Ishikawa (cell line): ENCODE measurements at regions not wholly inside any gene's neighbourhood (a gene's known extent, or its start where the extent isn't known, plus 50 kb on each side); places are given as distances from the start of the nearest gene placed in this dataset.

Experiments
- CEBPB ChIP-seq: IDR thresholded peaks from 2 replicates; pipeline ENCODE4 v1.6.1; 2012
- CREB1 ChIP-seq: IDR thresholded peaks from 2 replicates; pipeline ENCODE4 v1.6.1; 2012; ENCODE audit warnings: low read depth
- EGR1 ChIP-seq: IDR thresholded peaks from 2 replicates; pipeline ENCODE4 v1.6.1; 2012
- EP300 ChIP-seq: IDR thresholded peaks from 2 replicates; pipeline ENCODE4 v1.6.1; 2012; ENCODE audit warnings: borderline replicate concordance
- FOXM1 ChIP-seq: IDR thresholded peaks from 2 replicates; pipeline ENCODE4 v1.6.1; 2012; ENCODE audit warnings: low read depth, borderline replicate concordance
- NFIC ChIP-seq: IDR thresholded peaks from 2 replicates; pipeline ENCODE4 v1.6.1; 2012
- RAD21 ChIP-seq: IDR thresholded peaks from 2 replicates; pipeline ENCODE4 v1.6.1; 2012; ENCODE audit warnings: low read depth
- TAF1 ChIP-seq: IDR thresholded peaks from 2 replicates; pipeline ENCODE4 v1.6.1; 2012; ENCODE audit warnings: low read depth, mild to moderate bottlenecking
- TCF12 ChIP-seq: IDR thresholded peaks from 2 replicates; pipeline ENCODE4 v1.6.1; 2012; ENCODE audit warnings: low read depth
- TEAD4 ChIP-seq: IDR thresholded peaks from 2 replicates; pipeline ENCODE4 v1.6.1; 2012
- YY1 ChIP-seq: IDR thresholded peaks from 2 replicates; pipeline ENCODE4 v1.6.1; 2012; ENCODE audit warnings: low read depth
- ZBTB7A ChIP-seq: IDR thresholded peaks from 2 replicates; pipeline ENCODE4 v1.6.1; 2012; ENCODE audit warnings: low read depth
- TF ChIP-seq, protein P1 (sequence below): IDR thresholded peaks from 2 replicates; pipeline ENCODE4 v1.6.1; 2012
- TF ChIP-seq, protein P2 (sequence below): IDR thresholded peaks from 2 replicates; pipeline ENCODE4 v1.6.1; 2012
- TF ChIP-seq, protein P3 (sequence below): IDR thresholded peaks from 2 replicates; pipeline ENCODE4 v1.6.1; 2012; ENCODE audit warnings: low read depth, mild to moderate bottlenecking

DNA sequence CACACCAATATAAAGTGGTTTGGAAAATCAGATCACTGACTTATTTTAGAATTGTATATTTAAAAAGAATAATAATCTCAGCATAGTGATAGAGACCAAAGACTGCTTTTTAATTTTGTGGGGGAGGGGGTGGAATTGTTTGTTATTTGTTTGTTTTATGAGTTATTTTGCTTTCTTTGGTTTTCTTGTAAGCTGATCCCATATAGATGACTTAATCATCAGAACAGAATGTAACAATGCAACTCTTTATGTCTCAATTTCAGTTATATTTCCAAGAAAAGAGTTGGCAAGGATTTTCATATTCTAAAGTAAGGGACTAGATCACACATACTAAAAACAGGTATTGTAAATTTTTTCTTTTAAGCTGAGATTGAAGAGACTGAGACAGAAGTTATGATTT, 984.9 kb downstream of the TLE4 start:
- TF ChIP-seq, protein P1, sequence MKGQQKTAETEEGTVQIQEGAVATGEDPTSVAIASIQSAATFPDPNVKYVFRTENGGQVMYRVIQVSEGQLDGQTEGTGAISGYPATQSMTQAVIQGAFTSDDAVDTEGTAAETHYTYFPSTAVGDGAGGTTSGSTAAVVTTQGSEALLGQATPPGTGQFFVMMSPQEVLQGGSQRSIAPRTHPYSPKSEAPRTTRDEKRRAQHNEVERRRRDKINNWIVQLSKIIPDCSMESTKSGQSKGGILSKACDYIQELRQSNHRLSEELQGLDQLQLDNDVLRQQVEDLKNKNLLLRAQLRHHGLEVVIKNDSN: no peak
- TF ChIP-seq RAD21: no peak
- no peak for TF ChIP-seq CREB1
- TF ChIP-seq TEAD4: no peak
- TF ChIP-seq EP300: no peak
- no peak for TF ChIP-seq YY1
- no peak for TF ChIP-seq ZBTB7A
- no peak for TF ChIP-seq TCF12
- no peak for TF ChIP-seq TAF1
- TF ChIP-seq, protein P2, sequence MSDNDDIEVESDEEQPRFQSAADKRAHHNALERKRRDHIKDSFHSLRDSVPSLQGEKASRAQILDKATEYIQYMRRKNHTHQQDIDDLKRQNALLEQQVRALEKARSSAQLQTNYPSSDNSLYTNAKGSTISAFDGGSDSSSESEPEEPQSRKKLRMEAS: no peak
- TF ChIP-seq, protein P3, sequence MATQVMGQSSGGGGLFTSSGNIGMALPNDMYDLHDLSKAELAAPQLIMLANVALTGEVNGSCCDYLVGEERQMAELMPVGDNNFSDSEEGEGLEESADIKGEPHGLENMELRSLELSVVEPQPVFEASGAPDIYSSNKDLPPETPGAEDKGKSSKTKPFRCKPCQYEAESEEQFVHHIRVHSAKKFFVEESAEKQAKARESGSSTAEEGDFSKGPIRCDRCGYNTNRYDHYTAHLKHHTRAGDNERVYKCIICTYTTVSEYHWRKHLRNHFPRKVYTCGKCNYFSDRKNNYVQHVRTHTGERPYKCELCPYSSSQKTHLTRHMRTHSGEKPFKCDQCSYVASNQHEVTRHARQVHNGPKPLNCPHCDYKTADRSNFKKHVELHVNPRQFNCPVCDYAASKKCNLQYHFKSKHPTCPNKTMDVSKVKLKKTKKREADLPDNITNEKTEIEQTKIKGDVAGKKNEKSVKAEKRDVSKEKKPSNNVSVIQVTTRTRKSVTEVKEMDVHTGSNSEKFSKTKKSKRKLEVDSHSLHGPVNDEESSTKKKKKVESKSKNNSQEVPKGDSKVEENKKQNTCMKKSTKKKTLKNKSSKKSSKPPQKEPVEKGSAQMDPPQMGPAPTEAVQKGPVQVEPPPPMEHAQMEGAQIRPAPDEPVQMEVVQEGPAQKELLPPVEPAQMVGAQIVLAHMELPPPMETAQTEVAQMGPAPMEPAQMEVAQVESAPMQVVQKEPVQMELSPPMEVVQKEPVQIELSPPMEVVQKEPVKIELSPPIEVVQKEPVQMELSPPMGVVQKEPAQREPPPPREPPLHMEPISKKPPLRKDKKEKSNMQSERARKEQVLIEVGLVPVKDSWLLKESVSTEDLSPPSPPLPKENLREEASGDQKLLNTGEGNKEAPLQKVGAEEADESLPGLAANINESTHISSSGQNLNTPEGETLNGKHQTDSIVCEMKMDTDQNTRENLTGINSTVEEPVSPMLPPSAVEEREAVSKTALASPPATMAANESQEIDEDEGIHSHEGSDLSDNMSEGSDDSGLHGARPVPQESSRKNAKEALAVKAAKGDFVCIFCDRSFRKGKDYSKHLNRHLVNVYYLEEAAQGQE: no peak
- TF ChIP-seq EGR1: no peak
- no peak for TF ChIP-seq NFIC
- TF ChIP-seq CEBPB: no peak
- no peak for TF ChIP-seq FOXM1

DNA sequence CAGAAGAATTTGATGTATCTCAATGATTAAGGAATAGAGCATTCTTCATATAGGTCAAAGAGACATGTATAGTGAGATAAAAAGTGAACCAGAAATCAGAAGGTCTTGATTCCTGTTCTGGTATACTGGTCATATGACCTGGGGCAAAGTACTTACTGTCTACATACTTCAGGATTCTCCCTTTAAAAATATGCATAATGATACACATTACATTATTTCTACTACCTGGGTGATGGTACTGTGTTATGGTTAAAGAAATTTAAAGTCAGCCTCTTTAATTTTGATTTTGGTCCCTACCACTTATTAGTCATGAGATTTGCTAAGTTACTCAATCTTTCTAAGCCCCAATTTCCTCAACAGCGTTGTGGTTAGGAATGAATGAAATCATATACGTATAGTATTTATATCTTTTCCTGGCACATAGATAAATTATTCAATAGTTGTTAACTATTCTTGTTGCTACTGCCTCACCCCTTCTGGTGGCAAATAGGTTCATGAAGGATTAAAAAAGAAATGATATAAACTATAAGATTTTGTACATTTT, 984.1 kb downstream of the TLE4 start:
- TF ChIP-seq ZBTB7A: no peak
- TF ChIP-seq CREB1: no peak
- TF ChIP-seq YY1: no peak
- TF ChIP-seq RAD21: no peak

DNA sequence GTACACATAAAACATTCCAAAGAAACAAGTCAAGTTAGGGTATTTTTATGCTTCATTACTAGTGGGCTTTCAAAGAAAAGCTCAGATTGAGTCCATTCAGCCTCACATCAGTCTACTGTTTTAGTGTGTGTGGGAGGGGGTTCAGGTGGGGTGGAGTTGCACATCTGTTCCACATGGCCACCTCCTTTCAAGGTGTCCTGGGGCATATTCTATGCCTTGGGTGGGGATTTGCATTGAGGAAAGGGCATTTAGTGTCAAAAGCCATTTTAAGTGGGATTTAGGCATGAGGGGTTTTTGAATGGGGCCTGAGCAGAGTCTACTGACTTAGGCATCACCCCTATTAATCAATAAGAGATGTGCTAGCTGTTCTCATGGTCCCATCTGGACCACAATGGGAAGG, 983.1 kb downstream of the TLE4 start:
- no peak for TF ChIP-seq TEAD4
- TF ChIP-seq, protein P1: no peak

DNA sequence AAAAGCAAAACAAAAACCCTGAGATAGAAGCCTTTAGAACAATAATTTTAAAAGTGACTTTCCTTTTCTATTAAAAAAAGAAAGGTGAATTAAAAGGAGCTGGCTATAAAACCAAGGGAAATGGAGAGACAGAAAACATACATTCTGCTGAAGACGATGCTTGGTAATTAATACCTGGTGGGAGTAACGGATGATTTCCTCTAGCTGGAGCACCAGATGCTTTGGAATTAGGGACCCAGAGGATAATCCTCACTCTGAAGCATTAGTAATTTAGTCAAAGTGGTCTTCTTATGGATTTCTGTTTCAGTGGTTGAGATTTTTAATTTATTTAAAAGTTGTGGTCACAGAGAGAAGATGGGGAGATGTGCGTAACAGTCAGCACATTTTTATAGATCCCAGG, 982.5 kb downstream of the TLE4 start:
- TF ChIP-seq EP300 (no peak), ZBTB7A (no peak), CREB1 (no peak), NFIC (no peak), YY1 (no peak), EGR1 (no peak), RAD21 (no peak), TCF12 (no peak), FOXM1 (no peak), CEBPB (no peak)
- TF ChIP-seq, protein P1: no peak
- TF ChIP-seq, protein P3: no peak
- TF ChIP-seq, protein P2: no peak

DNA sequence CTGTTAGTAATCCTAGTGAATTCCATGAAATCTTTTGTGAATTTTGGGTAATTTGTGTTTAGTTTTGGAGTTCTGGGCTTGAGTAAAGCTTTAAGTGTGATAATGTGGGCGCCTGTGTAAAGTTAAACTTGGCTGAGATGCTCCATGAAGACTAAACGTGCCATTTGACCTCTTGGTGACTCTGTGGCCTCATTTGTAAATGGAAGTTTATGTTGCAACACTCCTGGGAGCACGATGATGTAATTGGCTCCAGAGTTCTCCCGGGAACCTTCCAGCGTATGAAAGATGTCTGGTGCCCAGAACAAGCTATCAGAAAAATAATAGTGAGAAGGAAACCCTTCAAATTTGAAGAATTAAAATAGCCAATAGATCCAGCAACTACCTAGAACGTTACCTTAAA, 981.2 kb downstream of the TLE4 start:
- no peak for TF ChIP-seq CEBPB
- TF ChIP-seq, protein P3: no peak
- no peak for TF ChIP-seq TCF12
- no peak for TF ChIP-seq TAF1
- no peak for TF ChIP-seq CREB1
- TF ChIP-seq TEAD4: no peak
- no peak for TF ChIP-seq ZBTB7A
- TF ChIP-seq, protein P1: no peak
